ENCODE measurements at regions not wholly inside any gene's neighbourhood (a gene's known extent, or its start where the extent isn't known, plus 50 kb on each side); places are given as distances from the start of the nearest gene placed in this dataset.

DNA sequence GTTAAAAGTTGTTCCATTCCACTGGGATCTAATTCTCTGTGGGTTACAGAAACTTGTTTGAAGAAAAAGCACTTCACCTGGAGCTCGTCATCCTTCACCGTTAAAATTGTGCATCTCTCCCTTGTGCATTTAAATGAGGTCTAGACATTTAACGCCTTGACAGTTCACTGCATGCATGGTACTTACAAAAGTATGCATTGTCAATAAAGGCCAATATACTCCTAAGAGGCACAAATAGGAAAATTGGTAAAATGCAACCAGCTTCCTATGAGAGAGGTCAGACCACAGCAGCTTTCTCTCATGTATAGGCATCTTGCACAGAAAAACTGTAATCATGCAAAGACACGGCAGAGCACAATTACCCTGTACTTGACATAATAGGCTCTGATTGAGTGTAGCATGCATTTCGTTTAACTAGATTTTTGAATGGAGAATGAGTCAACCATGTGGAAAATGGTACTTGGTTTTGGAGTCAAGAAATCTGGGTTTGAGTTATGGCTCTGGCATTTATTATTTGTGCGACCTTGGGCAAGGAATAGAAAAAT, 378.5 kb downstream of the RFPL4B start:
- TF ChIP-seq POLR2AphosphoS5 (IDR thresholded peaks at IDR 0.05; ENCODE audit: borderline replicate concordance, low read depth, low read length) (no peak), EZH2 (IDR thresholded peaks at IDR 0.05) (no peak), FOXP2 (optimal IDR thresholded peaks at IDR 0.05; ENCODE audit: control extremely low read depth, extremely low read length, insufficient read depth) (no peak)

Data from SK-N-MC (cell line).